GM21619 (cell line): ENCODE measurements at regions not wholly inside any gene's neighbourhood (a gene's known extent, or its start where the extent isn't known, plus 50 kb on each side); places are given as distances from the start of the nearest gene placed in this dataset.
"Not testable (repeated sequence)": the region's sequence is repeated elsewhere in the genome, so short reads cannot be mapped to it uniquely, and the experiment has no call there.

Source experiments
- ATAC-seq: cut with Tn5 transposase; IDR thresholded peaks from one replicate; pipeline ENCODE4 v1.9.1; 2021; ENCODE audit not compliant: unreplicated experiment

DNA sequence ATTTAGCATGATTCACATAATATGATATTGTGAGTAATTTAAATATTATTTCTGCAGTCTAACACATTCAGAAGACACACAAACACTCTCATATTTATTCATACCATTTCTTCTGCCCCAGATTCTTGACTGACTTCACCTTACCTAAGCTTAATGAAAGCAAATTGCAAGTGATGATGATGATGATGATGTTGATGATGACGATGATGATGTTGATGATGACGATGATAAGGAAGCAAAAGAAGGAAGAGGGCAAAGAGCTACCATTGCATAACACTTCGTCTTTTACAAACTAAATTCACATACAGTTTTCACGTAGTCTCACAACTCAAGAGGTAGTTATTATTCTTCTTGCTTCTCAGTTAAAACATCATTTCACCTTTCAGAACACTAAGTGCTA is 404.7 kb downstream of the NAF1 start:
- no peak for ATAC-seq

DNA sequence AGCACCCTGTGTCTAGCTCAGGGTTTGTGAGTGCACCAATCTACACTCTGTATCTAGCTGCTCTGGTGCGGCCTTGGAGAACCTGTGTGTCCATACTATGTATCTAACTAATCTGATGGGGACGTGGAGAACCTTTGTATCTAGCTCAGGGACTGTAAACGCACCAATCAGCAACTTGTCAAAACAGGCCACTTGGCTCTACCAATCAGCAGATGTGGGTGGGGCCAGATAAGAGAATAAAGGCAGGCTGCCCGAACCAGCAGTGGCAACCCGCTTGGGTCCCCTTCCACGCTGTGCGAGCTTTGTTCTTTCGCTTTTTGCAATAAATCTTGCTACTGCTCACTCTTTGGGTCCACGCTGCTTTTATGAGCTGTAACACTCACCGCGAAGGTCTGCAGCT is 426.5 kb downstream of the NAF1 start:
- not testable (repeated sequence) for ATAC-seq

DNA sequence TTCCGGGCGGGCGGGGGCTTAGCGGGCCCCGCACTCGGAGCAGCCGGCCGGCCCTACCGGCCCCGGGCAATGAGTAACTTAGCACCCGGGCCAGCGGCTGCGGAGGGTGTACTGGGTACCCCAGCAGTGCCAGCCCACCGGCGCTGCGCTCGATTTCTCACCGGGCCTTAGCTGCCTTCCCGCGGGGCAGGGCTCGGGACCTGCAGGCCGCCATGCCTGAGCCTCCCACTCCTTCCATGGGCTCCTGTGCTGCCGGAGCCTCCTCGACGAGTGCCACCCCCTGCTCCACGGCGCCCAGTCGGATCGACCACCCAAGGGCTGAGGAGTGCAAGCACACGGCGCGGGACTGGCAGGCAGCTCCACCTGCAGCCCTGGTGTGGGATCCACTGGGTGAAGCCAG is 427.1 kb downstream of the NAF1 start:
- not testable (repeated sequence) for ATAC-seq

DNA sequence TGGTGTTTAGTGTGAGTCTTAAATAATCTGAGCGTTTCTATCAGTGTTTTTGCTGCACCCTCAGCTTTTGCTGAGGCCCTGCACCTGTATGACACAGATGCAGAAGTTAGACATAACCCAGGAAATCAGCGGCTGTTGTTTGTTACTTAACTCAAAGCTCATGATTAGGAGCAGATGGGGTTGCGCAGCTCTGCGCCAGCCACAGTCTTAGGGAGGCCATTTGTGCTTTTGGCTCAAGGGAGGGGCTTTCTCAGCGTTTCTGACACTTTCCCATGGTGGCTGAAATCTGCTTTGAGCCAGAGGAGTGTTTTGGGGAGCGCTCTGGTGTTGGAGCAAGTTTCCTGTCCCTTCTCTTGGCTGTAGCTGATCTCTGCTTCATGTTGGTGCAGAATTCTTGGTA is 433.8 kb downstream of the NAF1 start:
- no peak for ATAC-seq

DNA sequence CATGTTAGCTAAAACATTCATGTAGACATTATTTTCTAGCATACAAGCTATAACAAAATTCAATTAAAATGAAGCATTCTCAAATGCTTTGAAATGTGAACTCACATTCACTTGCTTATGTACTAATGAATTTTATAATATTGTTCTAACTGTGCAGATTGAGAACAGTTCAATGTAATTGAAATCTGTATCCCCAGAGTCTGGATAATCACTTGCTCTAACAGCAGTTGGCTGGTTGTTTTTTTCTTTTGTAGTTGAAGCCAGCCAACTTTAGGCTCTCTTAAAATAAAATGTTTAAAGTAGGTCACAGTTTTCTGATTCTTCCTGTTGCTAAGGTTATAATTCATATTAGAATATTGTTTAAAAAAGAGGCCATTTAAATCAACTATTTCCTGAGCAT is 438.9 kb downstream of the NAF1 start:
- no peak for ATAC-seq

DNA sequence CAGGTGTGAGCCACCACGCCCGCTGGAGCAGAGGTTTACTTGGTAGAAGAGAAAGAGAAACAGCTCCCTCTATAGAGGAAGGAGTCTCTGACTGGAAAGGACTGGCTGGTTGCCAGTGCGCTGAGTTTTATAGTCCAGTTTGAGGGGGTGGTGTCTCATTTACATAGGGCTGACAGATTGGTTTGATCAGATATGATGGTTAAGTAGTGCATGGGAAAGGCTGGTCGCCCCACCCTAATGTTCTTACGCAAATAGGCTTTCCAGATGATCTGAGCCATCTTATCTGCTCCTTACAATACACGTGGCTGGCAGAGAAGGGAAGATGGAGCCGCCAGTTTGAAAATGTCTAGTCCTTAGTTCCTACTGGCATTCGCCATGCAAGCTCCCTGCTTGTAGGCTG is 439.5 kb downstream of the NAF1 start:
- ATAC-seq = no peak

DNA sequence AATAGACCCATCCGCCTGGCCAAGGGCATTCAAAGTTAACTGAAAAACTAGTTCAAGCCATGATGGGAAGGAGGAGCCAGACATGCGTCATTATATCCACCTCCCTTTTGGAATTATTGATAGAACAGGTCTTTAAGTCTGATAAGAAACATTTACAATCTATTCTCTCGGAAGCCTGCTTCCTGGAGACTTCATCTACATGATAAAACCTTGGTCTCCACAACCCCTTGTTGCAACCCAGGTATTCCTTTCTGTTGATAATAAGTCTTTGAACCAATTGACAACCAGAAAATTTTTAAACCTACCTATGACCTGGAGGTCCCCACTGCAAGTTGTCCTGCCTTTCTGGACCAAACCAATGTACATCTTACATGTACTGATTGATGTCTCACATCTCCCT is 451.3 kb downstream of the NAF1 start:
- ATAC-seq = no peak

DNA sequence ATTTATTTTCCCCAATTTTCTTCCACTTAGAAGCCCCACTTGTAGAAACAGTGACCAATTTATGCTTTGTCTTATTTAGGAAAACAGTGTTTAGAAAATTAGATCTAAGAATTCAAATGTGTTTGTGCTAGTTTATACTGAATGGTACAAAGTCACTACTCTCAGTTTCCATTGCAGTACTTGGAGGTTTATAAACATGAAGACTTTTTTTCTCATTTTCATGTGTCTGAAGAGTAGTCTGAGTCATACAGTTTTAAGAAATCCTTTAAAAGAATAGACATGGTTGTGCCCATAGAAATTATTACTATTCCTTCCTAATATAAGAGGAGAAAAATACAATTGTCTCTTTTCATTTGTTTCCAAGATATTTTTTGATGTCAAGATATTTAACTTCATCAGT is 458.7 kb downstream of the NAF1 start:
- peak; percentile 73 for ATAC-seq

DNA sequence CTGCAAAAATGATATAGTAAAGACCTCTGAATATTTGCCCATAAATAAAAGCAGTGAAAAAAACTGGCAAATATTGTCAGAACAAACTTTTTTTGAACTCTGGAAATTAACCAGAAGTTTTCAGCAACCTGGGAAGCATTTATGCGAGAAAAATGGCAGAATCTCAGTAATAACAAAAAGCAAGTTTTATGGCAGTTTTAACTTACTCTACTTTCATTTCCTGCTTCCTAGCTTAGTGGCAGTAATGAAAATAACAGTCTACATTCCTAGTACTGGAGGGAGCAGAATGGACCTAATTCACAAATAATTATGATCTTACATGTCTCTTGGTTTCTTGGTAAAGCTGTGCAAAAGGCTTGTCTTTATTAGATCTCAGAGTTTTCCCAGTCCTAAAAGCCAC is 460.1 kb downstream of the NAF1 start:
- ATAC-seq = no peak

DNA sequence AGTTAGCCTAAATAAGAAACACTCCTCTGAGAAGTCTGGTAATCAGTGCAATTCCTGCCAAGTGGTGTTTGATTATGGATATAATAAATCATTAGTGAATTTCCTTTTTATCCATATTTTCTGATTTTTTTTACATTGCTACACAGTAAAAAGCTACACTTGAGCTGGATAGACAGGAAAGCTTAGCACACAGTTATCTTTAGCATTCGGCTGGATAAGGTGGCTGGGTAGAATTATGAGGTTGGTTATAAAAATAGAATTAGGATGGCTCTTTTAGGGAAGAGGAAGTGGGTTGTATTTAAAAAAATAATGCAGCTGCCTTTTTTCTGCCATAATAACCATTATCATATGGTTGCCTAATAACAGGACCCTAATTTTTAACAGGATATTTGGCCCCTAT is 460.6 kb downstream of the NAF1 start:
- ATAC-seq = no peak

DNA sequence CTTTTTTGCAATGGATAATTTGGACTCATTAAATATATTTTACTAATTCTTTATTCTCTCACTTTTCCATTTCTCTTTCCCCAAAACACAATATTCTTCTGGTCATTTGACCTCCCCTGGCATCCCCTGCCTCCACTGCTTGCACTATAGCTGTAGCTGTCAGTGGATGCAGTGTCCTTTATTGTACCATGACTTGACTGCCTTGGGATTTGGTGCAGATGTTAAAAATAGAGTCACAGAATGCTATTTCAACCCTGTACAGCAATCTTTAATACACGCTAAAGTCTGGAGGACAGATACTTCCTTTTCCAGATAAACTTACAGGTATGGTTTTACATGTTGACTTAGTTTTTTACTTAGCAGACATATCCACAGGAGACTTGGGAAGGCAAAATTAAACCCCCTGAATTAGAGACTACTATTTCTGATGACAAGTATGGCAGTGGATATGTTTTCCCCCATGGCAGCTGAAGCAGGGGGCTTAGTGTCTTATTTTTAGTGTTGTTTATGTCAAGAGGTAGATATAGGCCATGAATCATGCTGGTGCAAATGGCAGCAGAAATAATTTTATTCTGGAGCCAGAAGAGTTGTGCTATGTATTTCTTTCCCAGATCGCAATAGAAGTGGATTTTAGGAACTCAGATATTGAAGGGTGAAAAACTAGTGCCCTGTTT is 461.4 kb downstream of the NAF1 start:
- no peak for ATAC-seq

DNA sequence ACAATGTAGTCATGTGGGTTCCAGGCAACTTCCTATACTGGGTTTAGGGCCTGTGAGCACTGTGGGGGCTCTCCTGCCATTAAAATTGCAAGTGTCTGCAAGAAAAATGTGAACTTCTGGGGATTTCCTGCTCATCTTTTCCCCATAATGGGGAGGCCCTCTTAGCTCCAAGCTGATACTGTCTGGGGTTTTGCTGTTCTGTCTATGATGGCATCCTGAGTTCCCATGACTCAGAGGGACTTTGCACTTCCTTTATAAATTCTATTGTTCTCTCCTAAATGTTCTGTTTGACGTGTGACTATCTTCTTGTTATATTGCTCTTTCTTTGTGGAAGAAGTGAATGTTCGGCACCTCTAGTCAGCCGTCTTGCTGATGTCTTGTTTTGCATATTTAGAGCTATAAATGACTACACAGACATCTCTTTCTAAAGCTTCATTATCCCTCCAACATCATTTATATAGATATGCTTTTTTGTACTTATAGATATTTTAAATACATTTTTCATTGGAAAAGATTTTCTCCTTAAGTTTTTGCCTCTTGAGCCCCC is 465.8 kb downstream of the NAF1 start:
- ATAC-seq = peak; percentile 66

DNA sequence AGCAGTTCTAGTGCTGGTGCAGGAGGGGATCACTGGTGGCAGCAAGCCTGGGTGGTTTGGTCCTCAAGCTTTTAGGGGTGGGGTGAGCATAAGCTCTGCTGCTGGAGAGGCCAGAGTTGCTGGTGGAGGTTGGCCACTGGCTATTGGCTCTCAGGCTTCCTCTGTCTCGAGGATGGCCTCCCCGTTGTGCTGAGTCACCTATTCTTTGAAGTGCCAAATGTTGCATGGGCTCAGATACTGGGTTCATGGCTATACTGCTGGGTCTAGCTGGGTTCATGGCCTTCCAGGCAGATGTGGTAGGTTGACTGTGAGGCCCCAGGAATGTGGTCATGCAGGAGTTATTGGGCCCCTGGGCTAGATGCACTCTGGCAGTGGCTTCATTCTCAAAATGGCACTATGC is 466.3 kb downstream of the NAF1 start:
- ATAC-seq = peak; percentile 15

DNA sequence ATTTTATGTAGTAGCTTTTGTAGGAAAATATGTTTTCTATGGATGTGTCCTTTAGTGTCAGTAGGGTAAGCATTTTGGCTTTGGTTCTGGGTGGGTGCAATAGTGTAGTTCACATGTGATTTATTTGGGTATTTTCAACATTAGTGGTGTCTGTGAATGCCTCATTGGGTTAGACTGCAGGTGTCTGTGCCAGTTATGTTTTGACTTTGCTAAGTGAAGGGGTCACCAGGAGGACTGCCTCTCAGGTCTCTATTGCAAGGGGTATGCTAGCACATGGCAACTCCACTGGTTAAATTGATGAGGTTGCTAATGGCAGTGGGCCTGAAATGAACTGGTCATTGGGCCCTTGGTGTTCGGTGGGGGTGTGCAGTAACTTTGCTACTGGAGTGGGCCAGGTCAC is 467.1 kb downstream of the NAF1 start:
- no peak for ATAC-seq

DNA sequence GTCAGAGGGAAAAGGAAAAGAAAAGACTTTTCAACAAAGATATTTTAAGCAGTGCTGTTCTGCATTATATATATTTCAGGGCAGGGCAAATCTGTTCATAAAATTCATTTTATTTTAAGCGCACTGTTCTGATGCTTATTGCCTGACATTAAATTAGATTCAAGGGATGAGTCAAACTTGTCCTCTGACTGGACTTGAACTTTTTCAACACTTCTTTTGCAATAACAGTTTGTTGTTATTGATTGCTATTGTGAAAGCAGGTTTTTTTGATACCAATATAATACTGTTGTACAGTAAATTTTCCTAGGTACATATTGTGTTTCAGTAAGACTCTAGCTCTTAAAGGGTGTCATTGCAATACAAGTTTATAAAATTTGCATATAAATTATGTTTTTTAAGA is 481.3 kb downstream of the NAF1 start:
- no peak for ATAC-seq

DNA sequence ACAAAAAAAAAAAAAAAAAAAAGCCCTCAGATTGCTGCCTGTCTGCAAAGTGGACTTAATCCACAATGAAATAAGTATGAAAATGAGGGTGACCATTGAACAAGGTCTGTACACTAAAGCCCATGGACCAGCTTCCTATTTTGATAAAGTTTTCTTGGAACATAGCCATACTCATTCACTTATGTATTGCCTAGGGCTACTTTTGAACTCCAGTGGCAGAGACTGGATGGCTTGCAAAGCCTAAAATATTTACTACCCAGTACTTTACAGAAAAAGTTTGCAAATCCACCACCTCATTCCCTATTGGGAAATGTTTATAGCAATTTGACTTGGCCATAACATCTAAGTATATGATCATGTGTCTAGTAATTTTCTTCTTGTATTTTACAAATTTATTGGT is 481.7 kb downstream of the NAF1 start:
- no peak for ATAC-seq

DNA sequence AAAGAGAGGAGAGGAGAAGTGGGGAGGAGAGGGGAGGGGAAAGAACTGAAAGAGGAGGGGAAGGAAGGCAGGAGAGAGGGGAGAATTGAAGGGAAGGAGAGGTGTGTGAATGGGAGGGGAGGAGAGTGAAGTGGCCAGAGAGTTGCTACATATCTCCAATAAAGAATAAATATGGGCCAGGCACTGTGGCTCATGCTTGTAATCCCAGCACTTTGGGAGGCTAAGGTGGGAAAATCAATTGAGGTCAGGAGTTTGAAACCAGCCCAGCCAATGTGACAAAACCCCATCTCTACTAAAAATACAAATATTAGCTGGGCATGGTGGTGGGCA is 482.4 kb downstream of the NAF1 start:
- ATAC-seq = no peak

DNA sequence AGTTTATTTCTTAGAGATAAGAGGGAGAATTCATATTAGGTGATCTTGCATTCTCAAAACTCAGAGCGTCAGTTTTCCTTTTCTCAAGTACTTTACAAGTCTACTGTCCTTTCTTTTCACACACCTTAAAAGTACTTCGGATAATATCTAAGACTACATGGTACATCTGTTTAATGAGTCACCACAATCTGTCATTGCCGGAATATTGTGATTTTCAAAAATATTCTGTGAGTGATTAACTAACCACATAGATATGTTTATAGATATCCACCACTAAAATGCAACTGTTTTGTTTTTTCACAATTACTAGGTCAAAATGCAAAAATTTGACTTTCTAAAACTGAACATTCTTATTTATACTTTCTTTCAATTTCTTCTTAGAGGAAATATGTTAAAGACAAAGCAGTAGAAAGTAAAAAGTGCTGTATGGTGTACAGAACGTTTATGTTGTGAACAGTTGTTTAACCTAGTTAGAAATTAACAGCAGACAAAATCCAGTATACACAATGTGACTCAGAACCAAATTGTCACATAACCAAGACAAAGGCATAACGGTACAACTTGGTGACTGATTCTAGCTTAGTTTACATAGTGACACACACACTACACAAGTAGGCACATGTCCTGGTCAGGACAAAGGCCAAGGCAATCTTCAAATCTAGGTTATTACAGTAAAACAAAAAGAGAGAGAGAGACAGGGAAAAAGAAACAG is 482.9 kb downstream of the NAF1 start:
- peak; percentile 95 for ATAC-seq

DNA sequence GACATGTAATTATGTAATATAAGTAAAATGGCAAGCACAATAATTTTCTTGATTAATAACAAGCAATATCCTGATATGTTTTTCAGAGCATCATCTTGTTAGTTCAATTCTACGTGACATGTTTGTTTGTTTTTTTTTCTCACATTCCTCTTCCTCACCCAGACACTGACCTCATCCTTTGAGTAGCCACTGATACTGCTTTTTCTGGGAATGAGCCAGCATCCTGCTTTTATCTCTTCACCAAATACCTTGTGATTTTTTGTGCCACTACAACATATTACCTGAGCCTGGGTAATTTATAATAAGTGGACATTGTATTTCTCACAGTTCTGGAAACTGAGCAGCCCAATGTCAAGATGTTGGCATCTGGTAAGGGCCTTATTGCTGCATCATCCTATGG is 484.0 kb downstream of the NAF1 start:
- ATAC-seq = no peak

DNA sequence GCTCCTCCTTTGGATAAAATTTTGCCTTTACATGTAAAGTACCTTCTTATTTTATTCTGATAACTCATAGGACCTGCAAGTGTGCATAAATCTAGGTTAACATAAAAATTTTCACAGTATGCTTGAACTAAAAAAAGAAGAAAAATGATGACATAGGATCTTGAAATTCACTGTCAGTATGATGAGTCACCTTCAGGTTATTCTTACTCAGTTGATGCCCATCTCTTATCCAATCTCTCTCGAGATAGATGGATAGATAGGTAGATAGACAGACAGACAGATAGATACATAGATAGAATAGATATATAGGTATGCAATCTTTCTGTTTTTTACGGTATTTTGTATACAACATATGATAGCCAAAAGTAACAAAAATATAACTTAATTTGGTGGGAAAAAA is 485.5 kb downstream of the NAF1 start:
- ATAC-seq = no peak

DNA sequence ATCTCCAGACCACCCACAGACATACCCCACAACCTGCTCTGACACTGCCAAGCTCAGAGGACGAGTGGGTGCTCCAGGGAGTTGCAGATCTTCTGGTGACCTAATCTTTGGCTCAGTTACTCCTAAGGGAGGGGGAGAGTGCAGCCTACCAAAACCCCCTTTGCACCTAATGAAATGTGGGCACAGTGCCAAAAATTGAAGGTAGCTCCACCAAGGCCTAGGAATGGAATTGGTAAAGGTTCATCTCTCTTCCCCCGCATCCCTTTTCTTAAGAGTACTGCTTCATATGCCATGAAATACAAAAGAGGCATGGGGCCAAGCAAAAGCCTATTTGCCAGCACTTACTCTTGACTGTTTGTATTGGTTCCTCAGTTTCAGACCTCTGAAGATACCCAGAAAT is 491.0 kb downstream of the NAF1 start:
- ATAC-seq = no peak

DNA sequence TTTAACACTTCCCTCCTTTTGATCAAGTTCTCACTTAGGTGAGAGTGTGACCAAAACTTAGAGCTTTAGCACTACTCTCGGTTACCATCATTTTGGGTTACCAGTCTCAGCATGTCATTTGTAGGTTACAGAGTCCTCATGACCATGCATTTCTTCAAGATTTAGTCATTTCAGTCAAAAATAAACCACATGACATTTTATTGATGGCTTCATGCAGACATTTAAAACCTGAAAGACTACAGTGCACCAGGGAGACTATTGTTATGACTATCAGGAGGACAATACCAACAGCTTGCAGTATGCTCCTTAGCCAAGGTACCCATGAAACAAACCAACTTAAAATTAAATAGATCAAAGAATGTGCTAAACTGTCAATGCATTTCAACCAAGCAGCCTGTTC is 498.1 kb upstream of the FSTL5 start:
- no peak for ATAC-seq

DNA sequence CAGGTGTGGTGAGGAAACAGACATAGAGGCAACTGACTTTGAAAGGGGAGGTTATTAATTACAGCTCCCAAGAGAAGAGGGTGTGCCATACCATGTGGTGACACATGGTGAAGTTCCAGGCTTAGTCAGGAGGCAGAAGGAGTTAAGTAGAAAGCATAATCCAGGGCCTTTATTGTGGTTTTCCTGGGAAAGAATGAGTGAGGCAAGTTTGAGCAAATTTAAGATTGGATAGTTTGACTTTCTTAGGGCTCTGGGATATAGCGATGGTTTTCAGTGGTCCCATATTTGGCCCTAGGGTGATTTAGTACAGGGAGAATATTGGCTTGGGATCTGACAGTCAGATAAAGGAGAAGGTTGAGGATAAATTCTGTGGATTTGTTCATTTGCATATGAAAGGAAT is 495.9 kb upstream of the FSTL5 start:
- no peak for ATAC-seq
